ENCODE measurements at regions not wholly inside any gene's neighbourhood (a gene's known extent, or its start where the extent isn't known, plus 50 kb on each side); places are given as distances from the start of the nearest gene placed in this dataset.
A peak's percentile ranks its signal among the peaks of the same experiment; 100 is the strongest.

DNA sequence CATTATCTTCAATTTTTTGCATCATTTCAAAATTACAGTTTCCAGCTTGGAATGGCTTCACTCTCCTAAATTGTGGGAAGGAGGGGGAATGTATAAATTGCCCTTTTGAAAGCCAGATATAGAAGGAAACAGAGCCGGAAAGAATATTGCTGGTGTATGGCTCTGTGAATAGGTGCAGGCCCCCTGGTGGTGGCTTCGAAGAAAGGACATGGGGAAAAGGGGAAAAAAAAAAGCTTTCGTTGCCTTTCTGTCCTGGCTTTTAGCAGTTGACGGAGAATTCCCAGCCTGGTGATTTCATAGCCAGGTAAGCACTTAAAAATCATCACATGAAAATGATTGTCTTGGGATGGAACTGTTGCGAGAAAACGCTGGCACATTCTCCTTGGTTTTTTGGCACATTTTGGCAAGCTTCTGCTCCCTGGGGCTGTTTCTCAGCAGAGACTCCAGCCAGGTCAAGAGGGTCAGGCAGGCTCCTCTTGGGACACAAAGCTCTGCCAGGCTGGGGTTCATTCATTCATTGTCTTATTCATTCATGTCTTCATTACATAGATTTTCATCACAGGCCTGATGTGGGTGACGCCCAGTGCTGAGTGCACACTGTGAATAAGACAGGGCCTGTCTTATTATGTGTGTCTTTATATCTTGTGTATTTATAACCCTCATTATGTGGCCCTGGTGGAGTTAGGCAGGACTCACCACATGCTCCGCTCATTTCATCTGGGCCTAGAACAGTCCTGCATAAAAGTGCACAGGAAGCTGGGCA, 300.0 kb upstream of the TPM1 start:
- POLR2A ChIA-PET: interaction anchor here (0.6 kb wide), 2 partner anchors 37 to 389 kb away, joined by 3 read pairs; no protein-coding TSS in a partner anchor
- intact Hi-C loops (cut with micrococcal nuclease; ENCODE audit: unreplicated experiment): no loop called here

DNA sequence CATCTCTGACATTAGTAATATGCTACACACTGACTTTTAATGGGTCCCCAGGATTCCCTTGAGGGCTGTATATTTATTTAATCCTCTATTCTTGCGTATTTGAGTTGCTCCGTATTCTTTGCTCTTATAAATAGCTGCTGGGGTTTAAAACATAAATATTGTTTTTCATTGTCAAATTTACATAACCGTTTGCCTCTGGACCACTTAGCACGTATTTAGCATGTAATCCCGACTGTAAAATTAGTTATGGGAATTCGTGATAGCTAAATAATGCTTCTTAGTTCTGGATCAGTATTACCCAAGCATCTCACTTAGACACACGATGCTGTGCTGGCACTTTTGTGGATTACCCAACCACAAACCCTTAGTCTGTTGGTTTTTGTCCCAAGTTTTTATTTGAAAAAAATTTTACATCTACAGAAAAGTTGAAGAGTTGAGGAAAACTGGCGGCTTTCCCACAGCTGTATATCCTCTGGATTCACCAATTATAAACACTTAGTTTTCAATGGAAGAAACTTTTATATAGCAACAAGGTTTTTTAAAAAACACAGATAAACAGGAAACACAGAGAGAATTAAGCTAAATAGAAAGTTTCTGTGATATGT, 296.8 kb upstream of the TPM1 start:
- Histone ChIP-seq H3K27ac (ENCODE audit: low read depth, low read length, poor library complexity, severe bottlenecking) (no peak overlapping the region), H3K79me2 (ENCODE audit: insufficient read depth, low read depth, low read length) (no peaks in the 10 kb centered on the region), H3K4me2 (ENCODE audit: low read length) (no peak overlapping the region), H3K4me1 (ENCODE audit: insufficient read depth, low read length, poor library complexity, severe bottlenecking) (no peaks in the 10 kb centered on the region), H3K36me3 (ENCODE audit: insufficient read depth, low read length) (no peaks in the 10 kb centered on the region), H2AFZ (ENCODE audit: low read length) (no peak overlapping the region), H4K20me1 (ENCODE audit: insufficient read depth, low read length) (no peaks in the 10 kb centered on the region), H3K9me2 (ENCODE audit: insufficient read depth, low read length) (no peaks in the 10 kb centered on the region), H3K9me3 (ENCODE audit: low read length) (no peaks in the 10 kb centered on the region), H3K4me3 (ENCODE audit: low read depth, low read length, poor library complexity, severe bottlenecking) (no peak overlapping the region)
- TF ChIP-seq EZH2phosphoT487 (IDR thresholded peaks at IDR 0.05; ENCODE audit: borderline replicate concordance, low read depth, low read length): no peak
- TF ChIP-seq, protein P1, sequence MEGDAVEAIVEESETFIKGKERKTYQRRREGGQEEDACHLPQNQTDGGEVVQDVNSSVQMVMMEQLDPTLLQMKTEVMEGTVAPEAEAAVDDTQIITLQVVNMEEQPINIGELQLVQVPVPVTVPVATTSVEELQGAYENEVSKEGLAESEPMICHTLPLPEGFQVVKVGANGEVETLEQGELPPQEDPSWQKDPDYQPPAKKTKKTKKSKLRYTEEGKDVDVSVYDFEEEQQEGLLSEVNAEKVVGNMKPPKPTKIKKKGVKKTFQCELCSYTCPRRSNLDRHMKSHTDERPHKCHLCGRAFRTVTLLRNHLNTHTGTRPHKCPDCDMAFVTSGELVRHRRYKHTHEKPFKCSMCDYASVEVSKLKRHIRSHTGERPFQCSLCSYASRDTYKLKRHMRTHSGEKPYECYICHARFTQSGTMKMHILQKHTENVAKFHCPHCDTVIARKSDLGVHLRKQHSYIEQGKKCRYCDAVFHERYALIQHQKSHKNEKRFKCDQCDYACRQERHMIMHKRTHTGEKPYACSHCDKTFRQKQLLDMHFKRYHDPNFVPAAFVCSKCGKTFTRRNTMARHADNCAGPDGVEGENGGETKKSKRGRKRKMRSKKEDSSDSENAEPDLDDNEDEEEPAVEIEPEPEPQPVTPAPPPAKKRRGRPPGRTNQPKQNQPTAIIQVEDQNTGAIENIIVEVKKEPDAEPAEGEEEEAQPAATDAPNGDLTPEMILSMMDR (conservative IDR thresholded peaks at IDR 0.05; ENCODE audit: low read length): no peak
- intact Hi-C loops (cut with micrococcal nuclease; ENCODE audit: unreplicated experiment): no loop called here
- BruUV-seq (replicated peaks): no TSS peak
- ChIA-PET CTCF (ENCODE audit: unreplicated experiment) (no interaction called here), POLR2A (no interaction called here)
- no peak for DNase-seq (ENCODE audit: low spot score)

More for the DNA sequence above, 300.0 kb upstream of the TPM1 start:
- Histone ChIP-seq H3K4me1 (ENCODE audit: insufficient read depth, low read length, poor library complexity, severe bottlenecking) (no peaks in the 10 kb centered on the region), H3K4me3 (ENCODE audit: low read depth, low read length, poor library complexity, severe bottlenecking) (no peak overlapping the region), H3K27ac (ENCODE audit: low read depth, low read length, poor library complexity, severe bottlenecking) (no peak overlapping the region), H3K36me3 (ENCODE audit: insufficient read depth, low read length) (no peaks in the 10 kb centered on the region), H3K4me2 (ENCODE audit: low read length) (no peak overlapping the region; the same call in 1 of the 2 replicates), H3K9me2 (ENCODE audit: insufficient read depth, low read length) (no peaks in the 10 kb centered on the region), H2AFZ (ENCODE audit: low read length) (0 out of 2 replicates have a peak overlapping the region, but pooled peaks have one; percentile 30), H3K9me3 (ENCODE audit: low read length) (no peaks in the 10 kb centered on the region), H4K20me1 (ENCODE audit: insufficient read depth, low read length) (no peaks in the 10 kb centered on the region), H3K79me2 (ENCODE audit: insufficient read depth, low read depth, low read length) (no peaks in the 10 kb centered on the region)
- BruUV-seq (replicated peaks): no TSS peak
- DNase-seq (ENCODE audit: low spot score): peak; percentile 55
- CTCF ChIA-PET (ENCODE audit: unreplicated experiment): no interaction called here
- TF ChIP-seq, protein P1 (conservative IDR thresholded peaks at IDR 0.05; ENCODE audit: low read length): peak; percentile 93
- TF ChIP-seq EZH2phosphoT487 (IDR thresholded peaks at IDR 0.05; ENCODE audit: borderline replicate concordance, low read depth, low read length): no peak

DNA sequence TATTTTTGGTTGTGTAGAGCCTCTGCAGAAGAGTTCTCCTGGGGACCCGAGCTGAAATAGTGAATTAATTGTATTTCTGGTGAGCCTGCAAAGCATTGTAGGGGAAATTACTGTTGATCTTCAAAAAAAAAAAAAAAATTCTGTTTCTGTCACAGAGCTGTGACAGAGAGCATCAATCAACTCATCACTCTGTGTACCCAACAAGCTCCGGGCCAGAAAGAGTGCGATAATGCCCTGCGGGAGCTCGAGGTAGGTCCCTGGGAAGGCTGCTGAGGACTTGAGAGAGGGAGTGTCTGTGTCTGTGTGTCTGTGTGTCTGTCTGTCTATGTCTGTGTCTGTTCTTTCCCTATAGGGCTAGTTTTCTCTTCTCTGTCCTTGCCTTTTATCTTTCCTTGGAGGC, 294.4 kb upstream of the TPM1 start:
- no peak overlapping the region for H2AFZ ChIP-seq (ENCODE audit: low read length)
- H3K4me3 ChIP-seq (ENCODE audit: low read depth, low read length, poor library complexity, severe bottlenecking): no peak overlapping the region
- DNase-seq (ENCODE audit: low spot score): no peak
- H3K4me2 ChIP-seq (ENCODE audit: low read length): no peak overlapping the region
- H3K4me1 ChIP-seq (ENCODE audit: insufficient read depth, low read length, poor library complexity, severe bottlenecking): no peaks in the 10 kb centered on the region
- ChIA-PET POLR2A (interaction anchor here (0.7 kb wide), 1 partner anchor 624 kb away, joined by 3 read pairs; no protein-coding TSS in a partner anchor), CTCF (ENCODE audit: unreplicated experiment) (no interaction called here)
- no peaks in the 10 kb centered on the region for H4K20me1 ChIP-seq (ENCODE audit: insufficient read depth, low read length)
- no peaks in the 10 kb centered on the region for H3K79me2 ChIP-seq (ENCODE audit: insufficient read depth, low read depth, low read length)
- no peaks in the 10 kb centered on the region for H3K9me2 ChIP-seq (ENCODE audit: insufficient read depth, low read length)
- TF ChIP-seq, protein P1 (conservative IDR thresholded peaks at IDR 0.05; ENCODE audit: low read length): no peak
- TF ChIP-seq EZH2phosphoT487 (IDR thresholded peaks at IDR 0.05; ENCODE audit: borderline replicate concordance, low read depth, low read length): no peak
- no peak overlapping the region for H3K27ac ChIP-seq (ENCODE audit: low read depth, low read length, poor library complexity, severe bottlenecking)
- H3K9me3 ChIP-seq (ENCODE audit: low read length): no peaks in the 10 kb centered on the region
- H3K36me3 ChIP-seq (ENCODE audit: insufficient read depth, low read length): no peaks in the 10 kb centered on the region
- no TSS peak for BruUV-seq (replicated peaks)
- intact Hi-C loops (cut with micrococcal nuclease; ENCODE audit: unreplicated experiment): no loop called here
